ENCODE measurements at regions not wholly inside any gene's neighbourhood (a gene's known extent, or its start where the extent isn't known, plus 50 kb on each side); places are given as distances from the start of the nearest gene placed in this dataset.
"Not testable (repeated sequence)": the region's sequence is repeated elsewhere in the genome, so short reads cannot be mapped to it uniquely, and the experiment has no call there.

- not testable (repeated sequence) for DNase-seq
Observed at GRCh38 chr3:124651416-124651815, 78.8 kb upstream of the UMPS start.

GRCh38 chr3:124652009-124652408 is 78.2 kb upstream of the UMPS start:
- no peak for DNase-seq

- DNase-seq: no peak
Observed at GRCh38 chr3:124653071-124653796, 77.0 kb upstream of the UMPS start.

GRCh38 chr3:124653797-124654469 is 76.3 kb upstream of the UMPS start:
- DNase-seq: no peak

- no peak for DNase-seq
Observed at GRCh38 chr3:124654470-124654845, 75.8 kb upstream of the UMPS start.

- no peak for DNase-seq
Observed at GRCh38 chr3:124656531-124656930, 73.7 kb upstream of the UMPS start.

- no peak for DNase-seq
Observed at GRCh38 chr3:124657138-124657537, 73.1 kb upstream of the UMPS start.

- no peak for DNase-seq
Observed at GRCh38 chr3:124658270-124658669, 72.0 kb upstream of the UMPS start.

- no peak for DNase-seq
Observed at GRCh38 chr3:124659175-124659574, 71.1 kb upstream of the UMPS start.

- no peak for DNase-seq
Observed at GRCh38 chr3:124660599-124660998, 69.7 kb upstream of the UMPS start.

- DNase-seq: no peak
Observed at GRCh38 chr3:124663690-124664089, 66.6 kb upstream of the UMPS start.

- no peak for DNase-seq
Observed at GRCh38 chr3:124664804-124665203, 65.4 kb upstream of the UMPS start.

GRCh38 chr3:124666067-124666466 is 64.2 kb upstream of the UMPS start:
- no peak for DNase-seq

GRCh38 chr3:124669470-124669869 is 60.8 kb upstream of the UMPS start:
- DNase-seq: no peak

- DNase-seq: no peak
Observed at GRCh38 chr3:124671106-124671505, 59.1 kb upstream of the UMPS start.

- DNase-seq: no peak
Observed at GRCh38 chr3:124674336-124674735, 55.9 kb upstream of the UMPS start.

- DNase-seq: no peak
Observed at GRCh38 chr3:124676236-124676635, 54.0 kb upstream of the UMPS start.

GRCh38 chr3:124679048-124679638 is 51.1 kb upstream of the UMPS start:
- DNase-seq: no peak

All from NCI-H1092 (cell line).